Endothelial cell of umbilical vein (primary cell): ENCODE measurements at regions not wholly inside any gene's neighbourhood (a gene's known extent, or its start where the extent isn't known, plus 50 kb on each side); places are given as distances from the start of the nearest gene placed in this dataset.

Source experiments
- BruUV-seq: library from RNA; stranded (reverse); fragments of 400-500 nt; replicated peaks from 2 replicates; lab custom pipeline; 2021; lab: Mats Ljungman, UMichigan
- CTCF ChIA-PET: fragments of 300-600, 350-600 bp; sonication (Branson Sonifier 250); formaldehyde crosslinking; loops from one replicate; lab custom pipeline; 2021; ENCODE audit warnings: antibody characterized with exemption, inconsistent platforms; lab: Charles Lee
- POLR2A ChIA-PET: fragments of 300-600, 350-600 bp; sonication (Branson Sonifier 250); formaldehyde crosslinking; loops from one replicate; lab custom pipeline; 2021; ENCODE audit warnings: antibody characterized with exemption, inconsistent platforms; lab: Charles Lee
- DNase-seq: peaks from one replicate; pipeline ENCODE4 v3.0.0-alpha.2; 2011; ENCODE audit warnings: low read depth, low spot score
- FAIRE-seq: peaks from 2 replicates; lab custom pipeline; 2011; peaks lifted over from hg19 to GRCh38; lab: Jason Lieb, UNC
- H2AFZ ChIP-seq: 2 replicates; pipeline ENCODE4 v1.6.0; 2012; ENCODE audit warnings: low read depth, low read length, control low read depth, inconsistent platforms
- H3K27ac ChIP-seq: 2 replicates; pipeline ENCODE4 v1.5.1; 2011; ENCODE audit warnings: low read depth, mild to moderate bottlenecking, control low read depth, low read length, moderate library complexity; ENCODE audit not compliant: insufficient read depth
- H3K27me3 ChIP-seq, 2 experiments: 2 replicates each; pipeline versions ENCODE4 v1.6.0 to v1.6.1; 2011; ENCODE audit warnings: low read length in 2 of 2, mixed read lengths in 1 of 2; ENCODE audit not compliant: control insufficient read depth in 2 of 2, insufficient read depth in 2 of 2
- H3K36me3 ChIP-seq, 2 experiments: 2 replicates in 1 of 2; 3 replicates in 1 of 2; pipeline ENCODE4 v1.5.1; 2011; ENCODE audit warnings: low read length in 2 of 2, mild to moderate bottlenecking in 1 of 2, moderate library complexity in 1 of 2; ENCODE audit not compliant: control insufficient read depth in 2 of 2, insufficient read depth in 2 of 2; ENCODE audit errors: extremely low read depth in 1 of 2
- H3K4me1 ChIP-seq: 3 replicates; pipeline ENCODE4 v1.5.1; 2011; ENCODE audit warnings: mild to moderate bottlenecking, low read length; ENCODE audit not compliant: control insufficient read depth, insufficient read depth; ENCODE audit errors: extremely low read depth
- H3K4me2 ChIP-seq: 2 replicates; pipeline ENCODE4 v1.6.1; 2011; ENCODE audit warnings: low read length, control low read depth, mixed read lengths; ENCODE audit not compliant: insufficient read depth
- H3K4me3 ChIP-seq, 3 experiments: fragments of 200-600 bp in 1 of 3; sonication (generic), shearing (Covaris generic) in 1 of 3; replicated peaks in 1 of 3; 2 replicates each; pipeline ENCODE4 v1.5.1; 2011 to 2016; ENCODE audit warnings: control low read depth in 3 of 3, low read length in 3 of 3, mild to moderate bottlenecking in 2 of 3, inconsistent platforms in 1 of 3, low read depth in 1 of 3, moderate library complexity in 1 of 3; ENCODE audit not compliant: insufficient read depth in 1 of 3
- H3K79me2 ChIP-seq: 2 replicates; pipeline ENCODE4 v1.6.0; 2012; ENCODE audit warnings: low read length, inconsistent platforms; ENCODE audit not compliant: control insufficient read depth, insufficient read depth
- H3K9ac ChIP-seq: replicated peaks from 2 replicates; pipeline ENCODE3; 2011; ENCODE audit warnings: low read length, control low read depth; ENCODE audit not compliant: insufficient read depth; ENCODE audit errors: extremely low read depth
- H3K9me1 ChIP-seq: replicated peaks from 3 replicates; pipeline ENCODE4 v1.6.0; 2011; ENCODE audit warnings: mild to moderate bottlenecking, low read length; ENCODE audit not compliant: control insufficient read depth, insufficient read depth; ENCODE audit errors: extremely low read depth
- H3K9me3 ChIP-seq: replicated peaks from 2 replicates; pipeline ENCODE4 v1.5.1; 2012; ENCODE audit warnings: low read length, inconsistent platforms; ENCODE audit not compliant: control insufficient read depth, insufficient read depth
- H4K20me1 ChIP-seq: replicated peaks from 2 replicates; pipeline ENCODE3; 2011; ENCODE audit warnings: mild to moderate bottlenecking, low read length; ENCODE audit not compliant: control insufficient read depth, insufficient read depth; ENCODE audit errors: extremely low read depth
- EZH2 ChIP-seq: IDR thresholded peaks from 2 replicates; pipeline ENCODE4 v1.6.1; 2012; ENCODE audit warnings: borderline replicate concordance, low read depth, mild to moderate bottlenecking, moderate library complexity, low read length, inconsistent platforms; ENCODE audit not compliant: severe bottlenecking
- FOS ChIP-seq: IDR thresholded peaks from 2 replicates; pipeline ENCODE4 v1.6.1; 2011; ENCODE audit warnings: mild to moderate bottlenecking, low read length, moderate library complexity, borderline replicate concordance; ENCODE audit not compliant: insufficient read depth
- GATA2 ChIP-seq: IDR thresholded peaks from 2 replicates; pipeline ENCODE4 v1.7.0; 2011; ENCODE audit warnings: low read depth, mild to moderate bottlenecking, moderate library complexity, mixed read lengths, low read length; ENCODE audit not compliant: insufficient read length, insufficient read depth
- JUN ChIP-seq: IDR thresholded peaks from 2 replicates; pipeline ENCODE4 v1.6.1; 2011; ENCODE audit warnings: borderline replicate concordance, low read depth; ENCODE audit not compliant: insufficient read length, insufficient read depth
- MYC ChIP-seq: IDR thresholded peaks from one replicate; pipeline ENCODE4 v1.6.1; 2011; ENCODE audit warnings: mild to moderate bottlenecking, low read depth, low read length
- POLR2A ChIP-seq: IDR thresholded peaks from 2 replicates; pipeline ENCODE4 v1.6.1; 2012; ENCODE audit warnings: low read depth, mild to moderate bottlenecking, control low read depth, low read length
- POLR2AphosphoS5 ChIP-seq: IDR thresholded peaks from 2 replicates; pipeline ENCODE4 v1.6.1; 2012; ENCODE audit warnings: low read depth, mild to moderate bottlenecking, control low read depth, low read length, moderate library complexity; ENCODE audit not compliant: insufficient read depth
- dilution Hi-C: fragments of 300-500 bp; cut with MboI; formaldehyde crosslinking; loops from one replicate; pipeline ENCODE4 v1.15.0; 2019; ENCODE audit warnings: low sequenced_read_pairs; ENCODE audit not compliant: extremely low pct_ligation_motif_present
- intact Hi-C: fragments of 100-400 bp; cut with micrococcal nuclease; formaldehyde crosslinking; loops from one replicate; pipeline ENCODE4 v1.10.0; 2022
- TF ChIP-seq, protein P1 (sequence below), 2 donors: IDR thresholded peaks; 1 replicate in 1 of 2; 2 replicates in 1 of 2; pipeline ENCODE4 v1.5.1; 2011; ENCODE audit warnings: low read length in 2 of 2, mild to moderate bottlenecking in 2 of 2, moderate library complexity in 2 of 2, control low read depth in 1 of 2, inconsistent platforms in 1 of 2, low read depth in 1 of 2; ENCODE audit not compliant: insufficient read depth in 1 of 2; ENCODE audit errors: extremely low read depth in 1 of 2
- TF ChIP-seq, protein P2 (sequence below): IDR thresholded peaks from 2 replicates; pipeline ENCODE4 v1.6.1; 2011; ENCODE audit not compliant: insufficient read depth, insufficient read length

DNA sequence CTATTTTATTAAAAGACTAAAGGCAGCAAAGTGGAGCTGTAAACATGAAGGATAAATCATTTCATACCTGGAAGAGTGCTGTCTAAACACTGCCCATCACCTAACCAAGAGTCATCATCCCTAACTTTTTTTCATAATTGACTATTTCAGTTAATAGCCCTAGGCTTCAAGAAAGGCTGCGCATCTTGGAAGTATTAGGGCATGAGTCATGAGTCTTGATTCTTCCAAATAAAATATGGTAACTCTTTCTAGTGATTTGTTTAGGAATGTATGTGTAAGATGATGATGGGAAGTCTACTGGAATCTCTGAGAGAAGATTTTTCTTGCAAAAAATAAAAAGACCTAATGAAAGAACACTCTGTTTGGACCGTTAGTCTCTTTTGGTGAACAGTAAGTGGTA lies 207.7 kb upstream of the AHR start:
- no peak overlapping the region for H3K9ac ChIP-seq
- H3K4me2 ChIP-seq: no peak overlapping the region
- H2AFZ ChIP-seq: no peak overlapping the region
- no peaks in the 10 kb centered on the region for H3K27me3 ChIP-seq
- ChIA-PET POLR2A (no interaction called here), CTCF (no interaction called here)
- H4K20me1 ChIP-seq: no peaks in the 10 kb centered on the region
- H3K9me3 ChIP-seq: no peaks in the 10 kb centered on the region
- TF ChIP-seq, protein P1, sequence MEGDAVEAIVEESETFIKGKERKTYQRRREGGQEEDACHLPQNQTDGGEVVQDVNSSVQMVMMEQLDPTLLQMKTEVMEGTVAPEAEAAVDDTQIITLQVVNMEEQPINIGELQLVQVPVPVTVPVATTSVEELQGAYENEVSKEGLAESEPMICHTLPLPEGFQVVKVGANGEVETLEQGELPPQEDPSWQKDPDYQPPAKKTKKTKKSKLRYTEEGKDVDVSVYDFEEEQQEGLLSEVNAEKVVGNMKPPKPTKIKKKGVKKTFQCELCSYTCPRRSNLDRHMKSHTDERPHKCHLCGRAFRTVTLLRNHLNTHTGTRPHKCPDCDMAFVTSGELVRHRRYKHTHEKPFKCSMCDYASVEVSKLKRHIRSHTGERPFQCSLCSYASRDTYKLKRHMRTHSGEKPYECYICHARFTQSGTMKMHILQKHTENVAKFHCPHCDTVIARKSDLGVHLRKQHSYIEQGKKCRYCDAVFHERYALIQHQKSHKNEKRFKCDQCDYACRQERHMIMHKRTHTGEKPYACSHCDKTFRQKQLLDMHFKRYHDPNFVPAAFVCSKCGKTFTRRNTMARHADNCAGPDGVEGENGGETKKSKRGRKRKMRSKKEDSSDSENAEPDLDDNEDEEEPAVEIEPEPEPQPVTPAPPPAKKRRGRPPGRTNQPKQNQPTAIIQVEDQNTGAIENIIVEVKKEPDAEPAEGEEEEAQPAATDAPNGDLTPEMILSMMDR (IDR thresholded peaks at IDR 0.05; ENCODE audit: extremely low read depth in 1 of 2, insufficient read depth in 1 of 2, low read depth in 1 of 2, low read length in 2 of 2): no peak
- TF ChIP-seq JUN (no peak), POLR2AphosphoS5 (no peak), EZH2 (no peak), POLR2A (no peak), GATA2 (no peak), MYC (no peak), FOS (no peak)
- TF ChIP-seq, protein P2, sequence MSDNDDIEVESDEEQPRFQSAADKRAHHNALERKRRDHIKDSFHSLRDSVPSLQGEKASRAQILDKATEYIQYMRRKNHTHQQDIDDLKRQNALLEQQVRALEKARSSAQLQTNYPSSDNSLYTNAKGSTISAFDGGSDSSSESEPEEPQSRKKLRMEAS: no peak
- dilution Hi-C loops: no loop called here
- H3K9me1 ChIP-seq: no peaks in the 10 kb centered on the region
- intact Hi-C loops: no loop called here
- no peaks in the 10 kb centered on the region for H3K36me3 ChIP-seq
- FAIRE-seq (no peak), DNase-seq (no peak)
- no peak overlapping the region for H3K27ac ChIP-seq
- no peaks in the 10 kb centered on the region for H3K4me1 ChIP-seq
- H3K79me2 ChIP-seq: no peaks in the 10 kb centered on the region
- no peak overlapping the region for H3K4me3 ChIP-seq
- BruUV-seq: no TSS peak
